GM19468 (cell line): ENCODE measurements at regions not wholly inside any gene's neighbourhood (a gene's known extent, or its start where the extent isn't known, plus 50 kb on each side); places are given as distances from the start of the nearest gene placed in this dataset.
"Not testable (repeated sequence)": the region's sequence is repeated elsewhere in the genome, so short reads cannot be mapped to it uniquely, and the experiment has no call there.

ENCODE experiments used
- ATAC-seq: cut with Tn5 transposase; IDR thresholded peaks from one replicate; pipeline ENCODE4 v1.9.1; 2021; ENCODE audit warnings: mild to moderate bottlenecking, moderate library complexity, moderate number of reproducible peaks; ENCODE audit not compliant: unreplicated experiment; ENCODE audit errors: extremely low read depth

- ATAC-seq: no peak
These were observed 315.7 kb upstream of the EPHA7 start for GRCh38 chr6:93735099-93735498.

GRCh38 chr6:93731306-93731705 is 311.9 kb upstream of the EPHA7 start:
- no peak for ATAC-seq

GRCh38 chr6:93728150-93728549 is 308.8 kb upstream of the EPHA7 start:
- ATAC-seq: no peak

- no peak for ATAC-seq
These were observed 308.1 kb upstream of the EPHA7 start for GRCh38 chr6:93727447-93727846.

GRCh38 chr6:93721386-93722048 is 302.2 kb upstream of the EPHA7 start:
- ATAC-seq: no peak

- no peak for ATAC-seq
These were observed 294.6 kb upstream of the EPHA7 start for GRCh38 chr6:93713974-93714373.

GRCh38 chr6:93703431-93703830 is 284.1 kb upstream of the EPHA7 start:
- ATAC-seq: no peak

- no peak for ATAC-seq
These were observed 282.2 kb upstream of the EPHA7 start for GRCh38 chr6:93701526-93701925.

GRCh38 chr6:93685494-93685893 is 266.1 kb upstream of the EPHA7 start:
- no peak for ATAC-seq

- ATAC-seq: no peak
These were observed 265.0 kb upstream of the EPHA7 start for GRCh38 chr6:93684339-93684738.

GRCh38 chr6:93679836-93680235 is 260.5 kb upstream of the EPHA7 start:
- no peak for ATAC-seq

GRCh38 chr6:93678841-93679454 is 259.6 kb upstream of the EPHA7 start:
- no peak for ATAC-seq

GRCh38 chr6:93677264-93677965 is 258.1 kb upstream of the EPHA7 start:
- no peak for ATAC-seq

GRCh38 chr6:93676581-93676980 is 257.2 kb upstream of the EPHA7 start:
- ATAC-seq: no peak

- ATAC-seq: no peak
These were observed 256.6 kb upstream of the EPHA7 start for GRCh38 chr6:93675856-93676417.

- no peak for ATAC-seq
These were observed 243.8 kb upstream of the EPHA7 start for GRCh38 chr6:93663111-93663510.

- ATAC-seq: no peak
These were observed 235.2 kb upstream of the EPHA7 start for GRCh38 chr6:93654548-93654947.

GRCh38 chr6:93644611-93645010 is 225.3 kb upstream of the EPHA7 start:
- no peak for ATAC-seq

- ATAC-seq: no peak
These were observed 219.8 kb upstream of the EPHA7 start for GRCh38 chr6:93639126-93639525.

- not testable (repeated sequence) for ATAC-seq
These were observed 217.8 kb upstream of the EPHA7 start for GRCh38 chr6:93636987-93637664.

GRCh38 chr6:93624408-93624807 is 205.0 kb upstream of the EPHA7 start:
- ATAC-seq: no peak
